ENCODE measurements at regions not wholly inside any gene's neighbourhood (a gene's known extent, or its start where the extent isn't known, plus 50 kb on each side); places are given as distances from the start of the nearest gene placed in this dataset.
A peak's percentile ranks its signal among the peaks of the same experiment; 100 is the strongest.
"Not testable (repeated sequence)": the region's sequence is repeated elsewhere in the genome, so short reads cannot be mapped to it uniquely, and the experiment has no call there.

- H3K9me3 ChIP-seq, result no peaks in the 10 kb centered on the region
- no peak for TF ChIP-seq CTCF (IDR thresholded peaks at IDR 0.05; ENCODE audit: low read depth, low read length)
- H3K36me3 ChIP-seq, result no peaks in the 10 kb centered on the region
- H3K4me3 ChIP-seq (ENCODE audit: low read depth, low read length), result no peak overlapping the region
- H3K27me3 ChIP-seq, result no peaks in the 10 kb centered on the region
- no peak for DNase-seq
- H3K4me1 ChIP-seq, result no peaks in the 10 kb centered on the region; the same call in 1 of the 2 replicates
Measured at GRCh38 chr6:144667532-144668503, 382.7 kb downstream of the UTRN start.

- not testable (repeated sequence) for H3K27me3 ChIP-seq, H3K9me3 ChIP-seq, DNase-seq
Measured at GRCh38 chr6:144670259-144670658, 385.1 kb downstream of the UTRN start.

DNA sequence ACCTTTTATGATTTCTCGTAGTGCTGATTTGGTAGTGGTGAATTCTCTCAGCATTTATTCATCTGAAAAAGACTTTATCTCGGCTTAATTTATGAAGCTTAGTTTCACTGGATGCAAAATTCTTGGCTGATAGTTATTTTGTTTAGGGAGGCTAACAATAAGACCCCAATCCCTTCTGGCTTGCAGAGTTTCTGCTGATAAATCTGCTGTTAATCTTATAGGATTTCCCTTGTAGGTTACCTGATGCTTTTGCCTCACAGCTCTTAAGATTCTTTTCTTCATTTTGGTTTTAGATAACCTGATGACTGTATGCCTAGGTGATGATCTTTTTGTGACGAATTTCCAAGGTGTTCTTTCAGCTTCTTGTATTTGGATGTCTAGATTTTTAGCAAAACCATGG lies 388.7 kb downstream of the UTRN start:
- H3K9me3 ChIP-seq, result no peaks in the 10 kb centered on the region
- no peak overlapping the region for H3K4me3 ChIP-seq (ENCODE audit: low read depth, low read length)
- peaks cover 3% of the 10 kb centered on the region; the same call in 1 of the 2 replicates for H3K4me1 ChIP-seq
- no peaks in the 10 kb centered on the region for H3K36me3 ChIP-seq
- DNase-seq, result no peak
- no peaks in the 10 kb centered on the region for H3K27me3 ChIP-seq
- TF ChIP-seq CTCF (IDR thresholded peaks at IDR 0.05; ENCODE audit: low read depth, low read length), result no peak

More at GRCh38 chr6:144670259-144670658, 385.1 kb downstream of the UTRN start:
- H3K4me3 ChIP-seq (ENCODE audit: low read depth, low read length); H3K36me3 ChIP-seq; H3K4me1 ChIP-seq: not testable (repeated sequence)

- Histone ChIP-seq H3K4me3 (ENCODE audit: low read depth, low read length) (no peak overlapping the region), H3K4me1 (peaks cover 3% of the 10 kb centered on the region; the same call in 1 of the 2 replicates), H3K9me3 (no peaks in the 10 kb centered on the region), H3K27me3 (no peaks in the 10 kb centered on the region), H3K36me3 (no peaks in the 10 kb centered on the region)
- TF ChIP-seq CTCF (IDR thresholded peaks at IDR 0.05; ENCODE audit: low read depth, low read length), result no peak
- DNase-seq, result peak; percentile 28
Measured at GRCh38 chr6:144675231-144675861, 390.2 kb downstream of the UTRN start.

DNA sequence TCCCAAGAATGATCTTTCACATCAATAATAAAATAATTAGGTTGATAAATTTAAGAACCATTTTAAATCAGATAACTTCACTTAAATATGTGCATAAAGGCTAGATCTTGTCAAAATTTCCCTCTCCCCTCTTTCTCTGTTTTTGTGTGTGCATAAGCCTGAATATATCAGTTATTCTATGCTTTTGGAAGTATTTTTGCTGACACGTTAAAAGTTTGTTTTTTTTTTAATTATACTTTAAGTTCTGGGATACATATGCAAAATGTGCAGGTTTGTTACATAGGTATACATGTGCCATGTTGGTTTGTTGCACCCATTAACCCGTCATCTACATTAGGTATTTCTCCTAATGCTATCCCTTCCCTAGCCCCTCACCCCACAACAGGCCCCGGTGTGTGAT lies 391.2 kb downstream of the UTRN start:
- DNase-seq, H3K36me3 ChIP-seq: not testable (repeated sequence)

GRCh38 chr6:144677263-144677662 lies 392.1 kb downstream of the UTRN start:
- DNase-seq; H3K9me3 ChIP-seq; H3K4me3 ChIP-seq (ENCODE audit: low read depth, low read length); H3K36me3 ChIP-seq; H3K27me3 ChIP-seq; H3K4me1 ChIP-seq: not testable (repeated sequence)

More for the DNA sequence above, 391.2 kb downstream of the UTRN start:
- not testable (repeated sequence) for H3K9me3 ChIP-seq; H3K27me3 ChIP-seq; H3K4me1 ChIP-seq; H3K4me3 ChIP-seq (ENCODE audit: low read depth, low read length)

GRCh38 chr6:144678844-144679243 lies 393.7 kb downstream of the UTRN start:
- no peak for TF ChIP-seq CTCF (IDR thresholded peaks at IDR 0.05; ENCODE audit: low read depth, low read length)
- no peak overlapping the region for H3K4me3 ChIP-seq (ENCODE audit: low read depth, low read length)
- DNase-seq, result no peak
- no peaks in the 10 kb centered on the region for H3K36me3 ChIP-seq
- peaks cover 6% of the 10 kb centered on the region for H3K4me1 ChIP-seq
- H3K9me3 ChIP-seq, result no peaks in the 10 kb centered on the region
- no peaks in the 10 kb centered on the region for H3K27me3 ChIP-seq
